Esophagus squamous epithelium (tissue), 4 donors: ENCODE measurements at regions not wholly inside any gene's neighbourhood (a gene's known extent, or its start where the extent isn't known, plus 50 kb on each side); places are given as distances from the start of the nearest gene placed in this dataset.

ENCODE experiments used
- POLR2A ChIP-seq, 4 donors: fragments of 450-650 bp; IDR thresholded peaks; one replicate each; pipeline ENCODE4 v1.6.1; 2017; ENCODE audit warnings: antibody characterized with exemption in 4 of 4, mild to moderate bottlenecking in 4 of 4, moderate library complexity in 3 of 4
- TF ChIP-seq, protein P1 (sequence below), 6 experiments: fragments of 450-650 bp in 4 of 6; fragments of 200-600 bp in 2 of 6; sonication (generic) in 2 of 6; IDR thresholded peaks; one replicate each; pipeline ENCODE4 v1.5.1; 2016 to 2019; ENCODE audit warnings: antibody characterized with exemption in 6 of 6, mild to moderate bottlenecking in 4 of 6, moderate library complexity in 4 of 6

DNA sequence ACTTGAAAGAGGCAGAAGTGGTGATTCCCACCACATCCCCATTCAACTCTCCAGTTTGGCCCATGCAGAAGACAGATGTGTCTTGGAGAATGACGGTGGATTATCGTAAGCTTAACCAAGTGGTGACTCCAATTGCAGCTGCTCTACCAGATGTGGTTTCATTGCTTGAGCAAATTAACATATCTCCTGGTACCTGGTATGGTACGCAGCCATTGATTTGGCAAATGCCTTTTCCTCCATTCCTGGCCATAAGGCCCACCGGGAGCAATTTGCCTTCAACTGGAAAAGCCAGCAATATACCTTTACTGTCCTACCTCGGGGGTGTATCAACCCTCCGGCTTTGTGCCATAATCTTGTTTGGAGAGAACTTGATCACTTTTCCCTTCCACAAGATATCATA is 411.5 kb upstream of the SMIM21 start:
- no peak for TF ChIP-seq POLR2A (IDR thresholded peaks at IDR 0.05)
- TF ChIP-seq, protein P1, sequence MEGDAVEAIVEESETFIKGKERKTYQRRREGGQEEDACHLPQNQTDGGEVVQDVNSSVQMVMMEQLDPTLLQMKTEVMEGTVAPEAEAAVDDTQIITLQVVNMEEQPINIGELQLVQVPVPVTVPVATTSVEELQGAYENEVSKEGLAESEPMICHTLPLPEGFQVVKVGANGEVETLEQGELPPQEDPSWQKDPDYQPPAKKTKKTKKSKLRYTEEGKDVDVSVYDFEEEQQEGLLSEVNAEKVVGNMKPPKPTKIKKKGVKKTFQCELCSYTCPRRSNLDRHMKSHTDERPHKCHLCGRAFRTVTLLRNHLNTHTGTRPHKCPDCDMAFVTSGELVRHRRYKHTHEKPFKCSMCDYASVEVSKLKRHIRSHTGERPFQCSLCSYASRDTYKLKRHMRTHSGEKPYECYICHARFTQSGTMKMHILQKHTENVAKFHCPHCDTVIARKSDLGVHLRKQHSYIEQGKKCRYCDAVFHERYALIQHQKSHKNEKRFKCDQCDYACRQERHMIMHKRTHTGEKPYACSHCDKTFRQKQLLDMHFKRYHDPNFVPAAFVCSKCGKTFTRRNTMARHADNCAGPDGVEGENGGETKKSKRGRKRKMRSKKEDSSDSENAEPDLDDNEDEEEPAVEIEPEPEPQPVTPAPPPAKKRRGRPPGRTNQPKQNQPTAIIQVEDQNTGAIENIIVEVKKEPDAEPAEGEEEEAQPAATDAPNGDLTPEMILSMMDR (IDR thresholded peaks at IDR 0.05) = no peak
